ENCODE measurements at regions not wholly inside any gene's neighbourhood (a gene's known extent, or its start where the extent isn't known, plus 50 kb on each side); places are given as distances from the start of the nearest gene placed in this dataset.

GRCh38 chr6:168746013-168746412 is 305.0 kb downstream of the SMOC2 start:
- no peak for DNase-seq (ENCODE audit: low read depth)
- no peak overlapping the region for H3K4me3 ChIP-seq (ENCODE audit: low read length)
- no peak for TF ChIP-seq CTCF (IDR thresholded peaks at IDR 0.05; ENCODE audit: insufficient read depth, low read depth, low read length, missing control alignments)

- no peak overlapping the region for H3K4me3 ChIP-seq (ENCODE audit: low read length)
- no peak for DNase-seq (ENCODE audit: low read depth)
- TF ChIP-seq CTCF (IDR thresholded peaks at IDR 0.05; ENCODE audit: insufficient read depth, low read depth, low read length, missing control alignments): no peak
Observed at GRCh38 chr6:168744861-168745260, 303.9 kb downstream of the SMOC2 start.

- DNase-seq (ENCODE audit: low read depth): no peak
- TF ChIP-seq CTCF (IDR thresholded peaks at IDR 0.05; ENCODE audit: insufficient read depth, low read depth, low read length, missing control alignments): no peak
- no peak overlapping the region for H3K4me3 ChIP-seq (ENCODE audit: low read length)
Observed at GRCh38 chr6:168741942-168742782, 301.2 kb downstream of the SMOC2 start.

GRCh38 chr6:168741305-168741704 is 300.3 kb downstream of the SMOC2 start:
- TF ChIP-seq CTCF (IDR thresholded peaks at IDR 0.05; ENCODE audit: insufficient read depth, low read depth, low read length, missing control alignments): no peak
- no peak overlapping the region for H3K4me3 ChIP-seq (ENCODE audit: low read length)
- DNase-seq (ENCODE audit: low read depth): no peak

- TF ChIP-seq CTCF (IDR thresholded peaks at IDR 0.05; ENCODE audit: insufficient read depth, low read depth, low read length, missing control alignments): no peak
- DNase-seq (ENCODE audit: low read depth): no peak
- H3K4me3 ChIP-seq (ENCODE audit: low read length): no peak overlapping the region
Observed at GRCh38 chr6:168739381-168739780, 298.4 kb downstream of the SMOC2 start.

- no peak overlapping the region for H3K4me3 ChIP-seq (ENCODE audit: low read length)
- no peak for TF ChIP-seq CTCF (IDR thresholded peaks at IDR 0.05; ENCODE audit: insufficient read depth, low read depth, low read length, missing control alignments)
- DNase-seq (ENCODE audit: low read depth): peak; percentile 15
Observed at GRCh38 chr6:168737481-168737880, 296.5 kb downstream of the SMOC2 start.

- TF ChIP-seq CTCF (IDR thresholded peaks at IDR 0.05; ENCODE audit: insufficient read depth, low read depth, low read length, missing control alignments): no peak
- no peak overlapping the region for H3K4me3 ChIP-seq (ENCODE audit: low read length)
- DNase-seq (ENCODE audit: low read depth): no peak
Observed at GRCh38 chr6:168737014-168737413, 296.0 kb downstream of the SMOC2 start.

Measured in epithelial cell of esophagus (primary cell).